ENCODE measurements at regions not wholly inside any gene's neighbourhood (a gene's known extent, or its start where the extent isn't known, plus 50 kb on each side); places are given as distances from the start of the nearest gene placed in this dataset.

GRCh38 chr14:81656811-81657210 is 123.2 kb upstream of the SEL1L start:
- H3K36me3 ChIP-seq (ENCODE audit: insufficient read depth, low read length), result no peaks in the 10 kb centered on the region
- ATAC-seq (ENCODE audit: poor library complexity) (no peak), DNase-seq (no peak)
- no peak overlapping the region for H3K4me3 ChIP-seq (ENCODE audit: low read length)
- intact Hi-C loops (cut with DNase I, micrococcal nuclease), result no loop called here
- no peaks in the 10 kb centered on the region for H3K4me1 ChIP-seq (ENCODE audit: insufficient read depth, low read length)
- no peak overlapping the region for H3K27ac Mint-ChIP-seq
- H3K4me3 Mint-ChIP-seq, result no peak overlapping the region
- H3K27ac ChIP-seq (ENCODE audit: low read depth in 1 of 2, low read length in 2 of 2), result no peak overlapping the region
- peaks cover 3% of the 10 kb centered on the region for H3K9me3 Mint-ChIP-seq
- no peaks in the 10 kb centered on the region for H3K4me1 Mint-ChIP-seq (ENCODE audit: low read depth)
- H3K27me3 ChIP-seq (ENCODE audit: control insufficient read depth in 1 of 2, insufficient read depth in 2 of 2, low read length in 2 of 2), result no peaks in the 10 kb centered on the region
- H3K36me3 Mint-ChIP-seq (ENCODE audit: low read depth), result no peaks in the 10 kb centered on the region
- no peak for TF ChIP-seq CTCF (IDR thresholded peaks at IDR 0.05)
- peaks cover 0 to 7% of the 10 kb centered on the region in 2 experiments for H3K9me3 ChIP-seq (ENCODE audit: control insufficient read depth in 1 of 2, insufficient read depth in 1 of 2, low read length in 2 of 2)
- CTCF ChIA-PET, result no interaction called here
- H3K27me3 Mint-ChIP-seq, result peaks cover 5% of the 10 kb centered on the region
- POLR2A ChIA-PET, result no interaction called here

DNA sequence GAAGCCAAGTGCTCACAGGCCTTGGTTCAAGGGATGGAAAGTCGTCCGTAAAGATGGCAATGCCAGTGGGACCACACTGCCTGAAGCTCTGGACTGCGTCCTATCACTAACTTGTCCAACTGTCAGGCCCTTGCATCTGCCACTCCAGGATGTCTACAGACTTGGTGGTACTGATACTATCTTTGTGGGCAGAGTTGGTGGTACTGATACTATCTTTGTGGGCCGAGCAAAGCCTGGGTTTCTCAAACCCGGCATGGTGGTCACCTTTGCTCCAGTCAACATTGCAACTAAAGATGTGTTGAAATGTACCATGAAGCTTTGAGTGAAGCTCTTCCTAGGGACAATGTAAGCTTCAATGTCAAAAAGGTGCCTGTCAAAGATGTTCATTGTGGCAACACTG is 128.4 kb upstream of the SEL1L start:
- DNase-seq (no peak), ATAC-seq (ENCODE audit: poor library complexity) (no peak)
- no peak for TF ChIP-seq CTCF (IDR thresholded peaks at IDR 0.05)
- no peaks in the 10 kb centered on the region for H3K36me3 Mint-ChIP-seq (ENCODE audit: low read depth)
- H3K27ac Mint-ChIP-seq, result no peak overlapping the region
- H3K27me3 Mint-ChIP-seq, result peaks cover 5% of the 10 kb centered on the region
- CTCF ChIA-PET, result no interaction called here
- H3K9me3 Mint-ChIP-seq, result no peaks in the 10 kb centered on the region
- Histone ChIP-seq H3K4me1 (ENCODE audit: insufficient read depth, low read length) (no peaks in the 10 kb centered on the region), H3K4me3 (ENCODE audit: low read length) (no peak overlapping the region), H3K27me3 (ENCODE audit: control insufficient read depth in 1 of 2, insufficient read depth in 2 of 2, low read length in 2 of 2) (no peaks in the 10 kb centered on the region), H3K27ac (ENCODE audit: low read depth in 1 of 2, low read length in 2 of 2) (no peak overlapping the region), H3K36me3 (ENCODE audit: insufficient read depth, low read length) (no peaks in the 10 kb centered on the region), H3K9me3 (ENCODE audit: control insufficient read depth in 1 of 2, insufficient read depth in 1 of 2, low read length in 2 of 2) (no peaks in the 10 kb centered on the region)
- no peak overlapping the region for H3K4me3 Mint-ChIP-seq
- POLR2A ChIA-PET, result no interaction called here
- intact Hi-C loops (cut with DNase I, micrococcal nuclease), result no loop called here
- H3K4me1 Mint-ChIP-seq (ENCODE audit: low read depth), result no peaks in the 10 kb centered on the region

DNA sequence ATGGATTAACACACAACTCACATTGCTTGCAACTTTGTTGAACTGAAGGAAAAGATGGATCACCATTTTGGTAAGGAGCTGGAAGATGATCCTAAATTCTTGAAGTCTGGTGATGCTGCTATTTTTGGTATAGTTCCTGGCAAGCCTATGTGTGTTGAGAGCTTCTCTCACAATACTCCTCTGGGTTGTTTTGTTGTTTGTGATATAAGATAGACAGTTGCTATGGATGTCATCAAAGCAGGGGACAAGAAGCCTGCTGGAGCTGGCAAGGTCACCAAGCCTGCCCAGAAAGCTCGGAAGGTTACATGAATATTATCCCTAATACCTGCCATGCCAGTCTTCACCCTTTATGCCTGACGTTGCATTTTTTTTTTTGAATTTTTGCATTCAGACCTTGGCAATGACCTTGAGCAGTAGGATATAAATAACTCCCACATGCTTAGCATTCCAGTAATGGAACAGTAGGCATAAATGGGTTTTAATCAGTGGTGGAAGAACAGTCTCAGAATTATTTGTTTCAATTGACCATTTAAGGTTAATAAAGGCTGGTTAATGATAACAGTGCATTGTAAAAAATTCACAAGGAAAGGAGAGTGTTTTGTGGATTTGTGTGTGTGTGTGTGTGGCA is 129.0 kb upstream of the SEL1L start:
- H3K9me3 Mint-ChIP-seq, result no peaks in the 10 kb centered on the region
- H3K9me3 ChIP-seq (ENCODE audit: control insufficient read depth in 1 of 2, insufficient read depth in 1 of 2, low read length in 2 of 2), result no peaks in the 10 kb centered on the region
- no peaks in the 10 kb centered on the region for H3K36me3 Mint-ChIP-seq (ENCODE audit: low read depth)
- no peaks in the 10 kb centered on the region for H3K4me1 ChIP-seq (ENCODE audit: insufficient read depth, low read length)
- peaks cover 5% of the 10 kb centered on the region for H3K27me3 Mint-ChIP-seq
- H3K4me1 Mint-ChIP-seq (ENCODE audit: low read depth), result no peaks in the 10 kb centered on the region
- no peak for ATAC-seq (ENCODE audit: poor library complexity)
- intact Hi-C loops (cut with DNase I, micrococcal nuclease), result no loop called here
- no peak overlapping the region for H3K27ac Mint-ChIP-seq
- H3K27me3 ChIP-seq (ENCODE audit: control insufficient read depth in 1 of 2, insufficient read depth in 2 of 2, low read length in 2 of 2), result no peaks in the 10 kb centered on the region
- ChIA-PET CTCF (no interaction called here), POLR2A (no interaction called here)
- no peak overlapping the region for H3K27ac ChIP-seq (ENCODE audit: low read depth in 1 of 2, low read length in 2 of 2)
- DNase-seq, result no peak
- H3K36me3 ChIP-seq (ENCODE audit: insufficient read depth, low read length), result no peaks in the 10 kb centered on the region
- H3K4me3 Mint-ChIP-seq, result no peak overlapping the region
- TF ChIP-seq CTCF (IDR thresholded peaks at IDR 0.05), result no peak
- H3K4me3 ChIP-seq (ENCODE audit: low read length), result no peak overlapping the region

All from CD4-positive, alpha-beta T cell (primary cell).